IgD-negative memory B cell (primary cell): ENCODE measurements at regions not wholly inside any gene's neighbourhood (a gene's known extent, or its start where the extent isn't known, plus 50 kb on each side); places are given as distances from the start of the nearest gene placed in this dataset.

Experiments
- H3K27ac Mint-ChIP-seq, 3 donors: one replicate each; pipeline ENCODE4 v1.8.0; 2020 to 2022; ENCODE audit warnings: mild to moderate bottlenecking in 3 of 3, mixed read lengths in 3 of 3, moderate library complexity in 1 of 3
- H3K27me3 Mint-ChIP-seq: one replicate; pipeline ENCODE4 v1.8.0; 2021; ENCODE audit warnings: mixed read lengths
- H3K36me3 Mint-ChIP-seq: one replicate; pipeline ENCODE4 v1.8.0; 2020; ENCODE audit warnings: mild to moderate bottlenecking, mixed read lengths
- H3K4me1 Mint-ChIP-seq, 3 donors: one replicate each; pipeline ENCODE4 v1.8.0; 2020 to 2022; ENCODE audit warnings: mixed read lengths in 3 of 3, mild to moderate bottlenecking in 1 of 3
- H3K4me3 Mint-ChIP-seq, 4 donors: one replicate each; pipeline ENCODE4 v1.8.0; 2020 to 2022; ENCODE audit warnings: mild to moderate bottlenecking in 4 of 4, mixed read lengths in 4 of 4, moderate library complexity in 3 of 4
- H3K9me3 Mint-ChIP-seq, 3 donors: one replicate each; pipeline ENCODE4 v1.8.0; 2020 to 2021; ENCODE audit warnings: mixed read lengths in 3 of 3, mild to moderate bottlenecking in 1 of 3

DNA sequence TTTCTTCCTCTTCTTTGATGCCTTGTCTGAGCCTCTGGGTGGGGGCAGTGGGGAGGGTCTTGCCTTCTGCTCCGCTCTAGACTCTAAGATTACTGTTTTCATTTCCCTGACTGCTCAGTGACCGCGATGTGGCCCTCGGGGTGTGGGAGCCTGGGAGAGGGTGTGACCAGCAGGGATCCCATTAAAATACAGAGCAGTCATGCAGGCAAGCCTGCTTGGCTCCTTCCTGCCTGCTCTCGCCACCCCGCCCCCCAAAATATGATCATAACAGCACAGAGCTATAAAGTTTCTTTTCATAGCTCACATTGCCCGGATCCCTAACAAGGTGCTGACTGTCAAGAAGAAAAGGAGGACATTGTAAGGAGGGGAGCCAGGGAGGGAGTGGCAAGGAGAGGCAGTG is 332.9 kb downstream of the RAB28 start:
- H3K4me1 Mint-ChIP-seq: no peaks in the 10 kb centered on the region
- no peaks in the 10 kb centered on the region for H3K36me3 Mint-ChIP-seq

DNA sequence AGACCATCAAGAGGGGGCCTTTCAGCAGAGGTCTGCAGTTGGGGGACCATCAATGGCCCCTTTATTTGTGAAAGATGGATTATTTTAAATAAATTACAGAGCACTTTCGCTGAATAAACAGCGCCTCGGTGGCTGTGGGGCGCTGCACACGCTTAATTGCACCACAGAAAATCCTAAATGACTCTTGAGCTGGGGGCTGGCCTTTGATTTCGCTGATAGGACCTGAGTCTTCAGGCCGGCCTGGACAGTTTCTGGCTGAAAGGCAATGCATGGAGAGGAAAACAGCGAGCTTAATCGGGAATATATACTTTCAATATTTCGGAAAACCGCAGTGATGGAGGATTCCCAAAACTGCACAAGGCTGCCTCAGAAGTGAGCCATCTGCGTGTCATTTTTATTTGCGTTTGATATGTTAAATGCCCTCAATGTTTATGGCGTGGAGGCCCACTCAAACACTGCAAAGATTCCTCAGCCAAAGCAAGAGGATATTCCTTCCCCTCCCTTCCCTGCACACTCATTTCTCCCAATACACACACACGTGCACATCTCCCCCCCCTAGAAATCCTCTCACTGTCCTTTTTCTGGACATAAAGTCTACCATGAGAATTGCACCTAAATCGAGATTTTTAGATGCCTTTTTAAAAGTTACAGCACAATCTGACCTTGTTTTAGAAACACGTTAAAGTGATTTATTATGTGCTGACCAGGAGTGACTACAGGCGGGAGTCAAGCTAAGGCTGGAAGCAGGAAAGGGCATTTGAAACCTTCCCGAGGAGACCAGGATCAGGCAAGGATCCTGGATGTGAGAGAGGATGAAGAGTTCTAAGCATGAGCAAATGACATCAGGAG is 340.7 kb downstream of the RAB28 start:
- no peaks in the 10 kb centered on the region for H3K4me1 Mint-ChIP-seq
- H3K27me3 Mint-ChIP-seq: no peaks in the 10 kb centered on the region
- H3K9me3 Mint-ChIP-seq: peaks cover 0 to 1% (median 0%) of the 10 kb centered on the region in 3 donors
- H3K4me3 Mint-ChIP-seq: no peak overlapping the region
- no peak overlapping the region for H3K27ac Mint-ChIP-seq
- no peaks in the 10 kb centered on the region for H3K36me3 Mint-ChIP-seq

More for the DNA sequence above, 332.9 kb downstream of the RAB28 start:
- H3K4me3 Mint-ChIP-seq: no peak overlapping the region
- H3K27ac Mint-ChIP-seq: no peak overlapping the region
- H3K9me3 Mint-ChIP-seq: peaks cover 0 to 7% (median 0%) of the 10 kb centered on the region in 3 donors
- H3K27me3 Mint-ChIP-seq: no peaks in the 10 kb centered on the region

DNA sequence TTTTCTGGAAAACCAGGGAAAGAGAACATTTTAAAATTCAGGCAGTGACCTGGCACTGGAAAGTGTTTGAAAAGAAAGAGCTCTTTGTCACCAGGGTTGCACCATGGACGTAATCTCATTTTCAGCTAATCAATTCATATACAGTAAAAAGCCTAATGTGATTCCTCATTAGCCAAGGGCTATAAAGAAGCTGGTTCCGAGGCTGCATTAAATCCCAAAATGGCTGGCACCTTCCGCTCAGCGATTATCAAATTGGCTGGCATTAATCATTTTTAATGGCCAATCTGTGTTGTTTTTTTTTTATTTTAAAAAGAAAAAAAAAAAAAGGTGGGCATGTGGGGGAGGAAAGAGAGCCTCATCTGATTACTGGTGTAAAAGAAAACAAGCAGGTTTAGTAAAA is 341.4 kb downstream of the RAB28 start:
- Mint-ChIP-seq H3K27ac (no peak overlapping the region), H3K9me3 (peaks cover 0 to 1% (median 0%) of the 10 kb centered on the region in 3 donors), H3K4me3 (no peak overlapping the region), H3K36me3 (no peaks in the 10 kb centered on the region), H3K4me1 (no peaks in the 10 kb centered on the region), H3K27me3 (no peaks in the 10 kb centered on the region)

DNA sequence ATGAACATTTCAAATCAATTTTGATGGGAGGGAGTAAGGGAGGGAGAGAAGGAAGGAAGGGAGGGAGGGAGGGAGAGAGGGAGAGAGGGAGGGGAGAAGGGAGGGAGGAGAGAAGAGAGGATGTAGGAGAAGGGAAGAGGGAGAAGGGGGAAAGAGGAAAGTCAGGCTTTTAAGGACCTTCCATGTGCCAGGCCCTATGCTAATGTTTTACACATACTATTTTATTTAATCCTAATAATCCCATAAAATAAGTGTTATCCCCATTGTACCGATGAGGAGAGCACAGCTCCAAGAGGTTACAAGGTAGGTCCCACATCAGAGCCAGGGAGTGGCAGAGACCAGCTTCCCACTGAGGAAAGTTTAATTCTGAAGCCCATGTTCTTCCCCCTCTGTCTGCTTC is 341.9 kb downstream of the RAB28 start:
- no peaks in the 10 kb centered on the region for H3K27me3 Mint-ChIP-seq
- no peak overlapping the region for H3K4me3 Mint-ChIP-seq
- H3K27ac Mint-ChIP-seq: no peak overlapping the region
- H3K9me3 Mint-ChIP-seq: peaks cover 0 to 1% (median 0%) of the 10 kb centered on the region in 3 donors
- no peaks in the 10 kb centered on the region for H3K4me1 Mint-ChIP-seq
- no peaks in the 10 kb centered on the region for H3K36me3 Mint-ChIP-seq

DNA sequence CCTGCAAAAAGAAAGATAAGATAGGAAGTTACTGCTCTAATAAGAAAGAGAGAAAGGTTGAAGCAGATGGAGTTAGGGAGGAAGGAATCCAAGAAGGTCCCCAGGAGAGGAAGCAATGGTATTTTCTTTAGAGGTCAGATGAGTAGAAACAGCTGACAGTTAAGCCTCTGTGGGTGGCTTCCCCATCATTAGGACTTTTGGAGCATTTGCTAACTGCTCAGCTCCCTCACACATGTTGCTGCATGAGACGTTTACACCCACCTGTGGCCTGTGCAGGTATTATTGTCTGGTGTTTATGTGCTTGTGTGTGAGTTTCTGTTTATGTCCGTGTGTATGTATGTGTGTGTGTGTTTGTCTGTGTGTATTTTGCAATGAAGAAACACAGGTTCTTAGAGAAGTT is 346.8 kb downstream of the RAB28 start:
- H3K27ac Mint-ChIP-seq: no peak overlapping the region
- peaks cover 0 to 4% (median 2%) of the 10 kb centered on the region in 3 donors for H3K9me3 Mint-ChIP-seq
- H3K36me3 Mint-ChIP-seq: no peaks in the 10 kb centered on the region
- no peak overlapping the region for H3K4me3 Mint-ChIP-seq
- H3K27me3 Mint-ChIP-seq: no peaks in the 10 kb centered on the region
- H3K4me1 Mint-ChIP-seq: no peaks in the 10 kb centered on the region

DNA sequence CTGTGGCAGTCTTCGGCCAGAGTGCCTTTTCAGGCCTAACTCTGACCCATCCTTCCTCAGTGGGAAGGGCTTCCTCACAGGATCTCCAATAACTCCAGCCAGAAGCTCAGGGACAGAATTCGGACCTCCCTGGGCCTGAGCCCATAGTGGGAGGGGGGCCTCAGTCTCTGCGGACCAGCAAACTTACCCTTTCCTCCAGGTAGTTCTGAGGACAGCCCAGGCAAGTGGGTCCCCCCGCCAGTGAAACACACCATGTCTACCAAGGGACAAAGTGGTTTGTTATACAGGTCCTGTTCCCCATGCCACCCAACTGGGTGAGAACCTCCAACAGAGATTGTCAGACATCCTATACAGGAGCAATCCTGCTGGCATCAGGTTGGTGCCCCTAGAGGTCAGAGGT is 350.4 kb downstream of the RAB28 start:
- Mint-ChIP-seq H3K4me1 (no peaks in the 10 kb centered on the region), H3K9me3 (peaks cover 0 to 3% (median 2%) of the 10 kb centered on the region in 3 donors), H3K4me3 (no peak overlapping the region), H3K27ac (no peak overlapping the region), H3K27me3 (no peaks in the 10 kb centered on the region), H3K36me3 (no peaks in the 10 kb centered on the region)

DNA sequence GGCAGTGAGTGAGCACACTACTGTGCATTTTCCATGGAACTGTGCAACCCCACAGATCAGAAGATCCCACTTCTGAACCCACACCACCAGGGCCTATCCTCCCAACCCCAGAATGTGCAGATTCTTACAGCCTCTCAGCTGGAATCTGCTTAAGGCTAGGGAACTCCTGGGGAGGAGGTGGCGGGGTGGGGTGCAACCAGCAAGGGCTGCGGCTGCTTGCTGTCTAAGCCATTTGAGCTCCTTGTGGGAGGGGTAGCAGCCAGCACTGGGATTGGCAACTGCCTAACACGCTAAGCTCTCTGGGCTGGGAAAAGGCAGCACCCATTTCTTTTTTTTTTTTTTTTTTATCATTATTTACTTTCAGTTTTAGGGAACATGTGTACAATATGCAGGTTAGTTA is 353.3 kb downstream of the RAB28 start:
- Mint-ChIP-seq H3K4me3 (no peak overlapping the region), H3K9me3 (peaks cover 0 to 3% (median 2%) of the 10 kb centered on the region in 3 donors), H3K27me3 (no peaks in the 10 kb centered on the region), H3K4me1 (no peaks in the 10 kb centered on the region), H3K36me3 (no peaks in the 10 kb centered on the region), H3K27ac (no peak overlapping the region)

DNA sequence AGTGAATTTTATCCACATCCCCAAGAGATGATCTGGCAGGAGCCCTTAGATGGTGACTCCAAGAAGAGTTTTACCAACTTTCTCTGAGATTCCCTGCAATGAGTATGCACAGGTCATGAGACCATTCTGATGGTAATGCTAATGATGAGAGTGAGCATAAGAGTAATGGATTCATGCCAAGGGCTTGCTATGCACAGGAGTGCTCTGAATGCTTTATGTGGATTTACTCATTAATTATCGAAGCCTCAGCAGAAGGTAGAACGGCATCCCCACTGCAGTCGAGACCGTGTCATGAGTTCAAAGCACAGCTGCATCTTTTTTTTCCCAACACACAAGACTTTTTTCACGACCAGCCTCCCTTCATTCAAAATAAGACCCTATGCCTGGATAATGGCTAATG is 355.0 kb downstream of the RAB28 start:
- H3K27ac Mint-ChIP-seq: no peak overlapping the region
- no peak overlapping the region for H3K4me3 Mint-ChIP-seq
- no peaks in the 10 kb centered on the region for H3K36me3 Mint-ChIP-seq
- H3K9me3 Mint-ChIP-seq: peaks cover 0 to 2% (median 0%) of the 10 kb centered on the region in 3 donors
- H3K27me3 Mint-ChIP-seq: peaks cover 2% of the 10 kb centered on the region
- H3K4me1 Mint-ChIP-seq: no peaks in the 10 kb centered on the region

DNA sequence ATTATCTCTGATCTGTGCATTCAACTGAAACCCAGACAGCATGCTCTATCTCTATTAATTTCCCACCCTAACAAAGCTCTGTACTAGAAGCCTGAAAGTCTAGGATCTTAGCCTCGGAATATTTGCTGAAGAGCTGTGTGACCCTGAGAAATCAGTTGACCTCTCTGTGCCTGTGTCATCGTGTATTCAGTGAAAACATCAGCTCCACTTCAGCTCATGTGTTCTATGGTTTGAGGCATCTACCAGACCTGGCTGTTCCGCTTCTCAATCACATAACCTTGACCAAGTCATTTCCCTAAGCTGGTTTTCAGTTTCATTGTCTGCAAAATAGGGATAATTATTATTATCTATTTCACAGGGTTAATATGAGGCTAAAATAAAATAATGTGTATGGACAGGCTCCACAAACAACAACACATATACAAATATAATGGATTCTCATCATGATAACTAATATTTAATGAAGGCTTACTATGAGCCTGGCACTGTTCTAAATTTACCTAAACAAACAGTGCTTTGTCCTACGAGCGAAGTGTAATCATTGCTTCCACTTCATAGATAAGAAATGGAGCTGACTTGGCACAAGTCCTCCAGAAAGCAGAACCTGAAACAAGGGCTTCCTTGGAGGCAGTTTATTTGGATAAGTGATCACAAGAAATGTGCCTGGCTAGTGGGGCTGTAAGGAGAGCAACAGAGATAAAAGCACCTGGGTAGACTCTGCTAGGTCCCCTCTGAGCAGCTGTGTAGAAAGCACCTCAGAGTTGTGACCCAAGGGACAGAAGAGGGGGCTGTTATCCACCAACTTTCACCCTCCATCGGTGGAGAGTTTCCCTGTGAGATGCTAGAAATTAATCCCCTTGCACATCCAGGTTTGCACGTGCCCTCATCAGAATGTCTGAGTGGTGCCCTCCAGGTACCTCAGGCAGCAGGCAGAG is 356.9 kb downstream of the RAB28 start:
- H3K36me3 Mint-ChIP-seq: peaks cover 1% of the 10 kb centered on the region
- no peaks in the 10 kb centered on the region for H3K9me3 Mint-ChIP-seq
- peaks cover 2% of the 10 kb centered on the region for H3K27me3 Mint-ChIP-seq
- no peak overlapping the region for H3K4me3 Mint-ChIP-seq
- no peaks in the 10 kb centered on the region for H3K4me1 Mint-ChIP-seq
- H3K27ac Mint-ChIP-seq: no peak overlapping the region

DNA sequence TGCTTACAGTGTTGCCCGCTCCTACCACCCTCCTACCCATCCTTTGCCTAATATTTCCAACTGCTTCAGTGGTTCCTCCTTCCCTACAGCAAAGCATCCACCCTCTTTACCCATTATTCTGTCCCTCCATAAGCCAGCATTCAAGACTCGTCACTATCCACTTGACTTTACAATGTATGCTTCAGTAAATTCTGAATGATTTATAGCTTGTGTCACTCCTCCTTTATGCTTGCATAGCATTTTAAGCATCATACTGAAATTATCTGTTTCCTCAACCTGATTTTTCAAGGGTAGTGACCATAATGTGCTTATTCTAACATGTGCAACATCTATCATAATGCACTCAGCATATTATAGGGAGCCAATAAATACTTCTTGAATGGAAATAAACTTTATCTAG is 365.5 kb downstream of the RAB28 start:
- Mint-ChIP-seq H3K4me3 (no peak overlapping the region), H3K4me1 (no peaks in the 10 kb centered on the region), H3K36me3 (peaks cover 1% of the 10 kb centered on the region), H3K27me3 (no peaks in the 10 kb centered on the region), H3K9me3 (peaks cover 0 to 4% (median 2%) of the 10 kb centered on the region in 3 donors), H3K27ac (no peak overlapping the region)

DNA sequence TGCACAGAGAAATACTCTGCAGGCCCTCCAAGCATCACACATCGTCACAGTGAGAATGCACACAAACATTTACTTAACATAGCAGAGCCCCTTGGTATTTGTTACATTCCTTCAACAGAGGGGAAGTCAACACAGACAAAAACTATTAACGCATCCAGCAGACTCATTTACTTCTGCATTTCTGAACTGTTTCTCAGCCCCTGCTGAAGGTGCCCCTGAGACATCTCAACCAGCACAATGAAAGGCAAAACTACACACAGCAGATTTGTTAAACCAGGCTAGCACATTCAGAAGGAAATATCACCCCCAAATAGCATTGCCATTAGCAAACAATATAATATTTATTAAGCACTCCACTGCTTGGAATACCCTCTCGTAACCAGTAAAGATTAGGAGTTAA is 367.0 kb downstream of the RAB28 start:
- Mint-ChIP-seq H3K4me3 (no peak overlapping the region), H3K27me3 (no peaks in the 10 kb centered on the region), H3K4me1 (no peaks in the 10 kb centered on the region), H3K9me3 (peaks cover 2 to 5% (median 4%) of the 10 kb centered on the region in 3 donors), H3K27ac (no peak overlapping the region), H3K36me3 (no peaks in the 10 kb centered on the region)

DNA sequence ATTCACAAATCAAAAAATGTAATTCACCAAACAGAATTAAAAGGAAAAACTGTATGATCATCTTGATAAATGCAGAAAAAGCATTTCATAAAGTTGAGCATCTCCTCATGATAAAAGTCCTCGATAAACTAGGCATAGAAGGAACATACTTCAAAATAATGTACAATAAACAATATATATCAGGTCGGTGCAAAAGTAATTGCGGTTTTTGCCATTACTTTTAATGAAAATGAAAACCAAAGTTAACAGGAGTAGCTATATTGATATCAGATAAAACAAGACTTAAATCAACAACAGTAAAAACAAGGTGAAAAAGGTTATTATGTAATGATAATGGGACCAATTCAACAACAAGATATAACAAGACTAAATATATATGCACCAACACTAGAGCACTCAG is 372.1 kb downstream of the RAB28 start:
- no peak overlapping the region for H3K27ac Mint-ChIP-seq
- H3K9me3 Mint-ChIP-seq: peaks cover 4 to 32% (median 18%) of the 10 kb centered on the region in 3 donors
- no peaks in the 10 kb centered on the region for H3K36me3 Mint-ChIP-seq
- no peak overlapping the region for H3K4me3 Mint-ChIP-seq
- H3K4me1 Mint-ChIP-seq: no peaks in the 10 kb centered on the region
- H3K27me3 Mint-ChIP-seq: no peaks in the 10 kb centered on the region

DNA sequence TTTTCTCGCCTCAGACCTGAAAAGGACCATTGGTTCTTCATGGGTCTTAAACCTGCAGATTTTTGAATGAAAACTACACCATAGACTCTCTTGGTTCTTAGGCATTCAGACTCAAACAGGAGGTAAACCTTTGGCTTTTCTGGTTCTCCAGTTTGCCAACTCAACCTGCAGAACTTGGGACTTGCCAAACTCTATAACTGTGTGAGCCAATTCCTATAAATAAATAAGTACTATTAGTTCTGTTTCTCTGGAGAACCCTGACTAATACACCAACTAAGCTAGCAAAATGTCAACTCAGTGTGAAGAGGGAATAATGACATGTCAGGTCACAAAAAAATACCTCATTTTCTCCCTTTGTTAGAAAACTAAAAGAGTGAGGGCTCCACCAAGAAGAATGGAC is 374.6 kb downstream of the RAB28 start:
- Mint-ChIP-seq H3K27me3 (no peaks in the 10 kb centered on the region), H3K4me1 (no peaks in the 10 kb centered on the region), H3K9me3 (peaks cover 4 to 32% (median 16%) of the 10 kb centered on the region in 3 donors), H3K27ac (no peak overlapping the region), H3K4me3 (no peak overlapping the region), H3K36me3 (no peaks in the 10 kb centered on the region)

DNA sequence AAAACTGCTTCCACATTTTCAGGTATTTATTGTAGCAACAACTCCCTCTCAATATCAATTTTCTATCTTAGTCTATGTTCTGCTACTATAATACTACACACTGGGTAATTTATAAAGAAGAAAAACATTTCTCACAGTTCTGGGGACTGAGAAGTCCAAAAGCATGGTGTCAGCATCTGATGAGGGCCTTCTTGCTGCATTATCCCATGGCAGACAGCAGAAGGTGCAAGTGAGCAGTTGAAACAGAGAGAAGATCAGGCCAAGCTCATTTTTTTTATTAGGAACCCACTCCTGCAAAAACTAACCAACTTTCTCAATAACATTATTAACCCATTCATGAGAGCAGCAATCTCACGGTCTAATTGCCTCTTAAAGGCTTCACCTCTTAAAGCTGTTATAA is 376.0 kb downstream of the RAB28 start:
- peaks cover 0 to 2% (median 0%) of the 10 kb centered on the region in 3 donors for H3K4me1 Mint-ChIP-seq
- H3K27ac Mint-ChIP-seq: no peak overlapping the region
- H3K27me3 Mint-ChIP-seq: no peaks in the 10 kb centered on the region
- H3K9me3 Mint-ChIP-seq: peaks cover 4 to 32% (median 12%) of the 10 kb centered on the region in 3 donors
- H3K36me3 Mint-ChIP-seq: no peaks in the 10 kb centered on the region
- no peak overlapping the region for H3K4me3 Mint-ChIP-seq

DNA sequence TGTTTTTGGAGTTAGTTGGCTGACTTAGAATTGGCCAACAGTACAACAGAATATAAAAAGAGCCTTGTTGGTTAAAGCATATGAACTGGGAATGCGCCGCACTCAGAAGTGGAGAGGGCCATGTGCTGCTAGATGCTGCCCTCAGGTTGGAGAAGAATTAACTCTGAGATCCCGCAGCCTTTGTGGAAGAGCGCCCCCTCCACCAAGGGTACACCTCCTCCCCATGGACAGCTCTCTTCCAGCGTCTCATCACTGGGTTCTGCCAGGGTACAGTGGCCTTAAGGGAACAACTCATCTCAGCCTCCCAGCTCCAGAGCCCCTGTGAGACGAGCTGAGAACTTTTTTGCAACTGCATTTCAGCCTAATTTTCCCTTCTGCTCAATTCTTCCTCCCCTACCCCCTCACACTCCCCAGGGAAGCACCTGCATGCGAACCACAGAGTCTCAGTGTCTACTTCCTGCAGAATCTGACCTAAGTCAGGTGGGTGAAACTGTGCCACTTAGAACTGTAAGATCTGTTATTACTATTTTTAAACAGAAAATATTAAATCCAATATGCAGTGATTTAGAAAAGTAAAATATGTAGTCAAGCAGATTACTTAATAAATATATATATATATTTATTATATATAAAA is 380.6 kb downstream of the RAB28 start:
- H3K9me3 Mint-ChIP-seq: peaks cover 5 to 10% (median 6%) of the 10 kb centered on the region in 3 donors
- H3K27me3 Mint-ChIP-seq: peaks cover 1% of the 10 kb centered on the region
- no peak overlapping the region for H3K4me3 Mint-ChIP-seq
- peaks cover 2% of the 10 kb centered on the region for H3K36me3 Mint-ChIP-seq
- H3K4me1 Mint-ChIP-seq: peaks cover 0 to 2% (median 0%) of the 10 kb centered on the region in 3 donors
- H3K27ac Mint-ChIP-seq: no peak overlapping the region
